GM18498 (cell line): ENCODE measurements at regions not wholly inside any gene's neighbourhood (a gene's known extent, or its start where the extent isn't known, plus 50 kb on each side); places are given as distances from the start of the nearest gene placed in this dataset.
"Not testable (repeated sequence)": the region's sequence is repeated elsewhere in the genome, so short reads cannot be mapped to it uniquely, and the experiment has no call there.

ENCODE experiments used
- ATAC-seq: cut with Tn5 transposase; IDR thresholded peaks from one replicate; pipeline ENCODE4 v1.9.1; 2021; ENCODE audit warnings: mild to moderate bottlenecking, moderate library complexity; ENCODE audit not compliant: unreplicated experiment

- no peak for ATAC-seq
These were observed 422.1 kb upstream of the HNRNPA3 start for GRCh38 chr2:176790468-176790867.

- no peak for ATAC-seq
These were observed 418.8 kb upstream of the HNRNPA3 start for GRCh38 chr2:176793792-176794191.

- ATAC-seq, result no peak
These were observed 418.2 kb upstream of the HNRNPA3 start for GRCh38 chr2:176794392-176794791.

- ATAC-seq, result no peak
These were observed 416.8 kb upstream of the HNRNPA3 start for GRCh38 chr2:176795823-176796222.

GRCh38 chr2:176796677-176797076 is 415.9 kb upstream of the HNRNPA3 start:
- ATAC-seq, result not testable (repeated sequence)

- no peak for ATAC-seq
These were observed 408.2 kb upstream of the HNRNPA3 start for GRCh38 chr2:176804392-176804791.

GRCh38 chr2:176805345-176805744 is 407.2 kb upstream of the HNRNPA3 start:
- no peak for ATAC-seq

GRCh38 chr2:176812246-176812775 is 400.3 kb upstream of the HNRNPA3 start:
- ATAC-seq, result no peak

GRCh38 chr2:176813156-176813555 is 399.4 kb upstream of the HNRNPA3 start:
- no peak for ATAC-seq

GRCh38 chr2:176813621-176814049 is 399.0 kb upstream of the HNRNPA3 start:
- ATAC-seq, result no peak

- no peak for ATAC-seq
These were observed 398.3 kb upstream of the HNRNPA3 start for GRCh38 chr2:176814274-176814673.

GRCh38 chr2:176814740-176815367 is 397.7 kb upstream of the HNRNPA3 start:
- peak; percentile 77 for ATAC-seq

- ATAC-seq, result no peak
These were observed 395.5 kb upstream of the HNRNPA3 start for GRCh38 chr2:176817061-176817565.

- ATAC-seq, result no peak
These were observed 394.5 kb upstream of the HNRNPA3 start for GRCh38 chr2:176818076-176818475.

GRCh38 chr2:176818617-176819016 is 394.0 kb upstream of the HNRNPA3 start:
- no peak for ATAC-seq

- ATAC-seq, result no peak
These were observed 393.3 kb upstream of the HNRNPA3 start for GRCh38 chr2:176819306-176819705.

- no peak for ATAC-seq
These were observed 392.1 kb upstream of the HNRNPA3 start for GRCh38 chr2:176820371-176820932.

- no peak for ATAC-seq
These were observed 391.2 kb upstream of the HNRNPA3 start for GRCh38 chr2:176821350-176821749.

- ATAC-seq, result no peak
These were observed 390.5 kb upstream of the HNRNPA3 start for GRCh38 chr2:176822060-176822459.

GRCh38 chr2:176826356-176826755 is 386.2 kb upstream of the HNRNPA3 start:
- ATAC-seq, result no peak

- no peak for ATAC-seq
These were observed 385.5 kb upstream of the HNRNPA3 start for GRCh38 chr2:176826984-176827668.

GRCh38 chr2:176830362-176830761 is 382.2 kb upstream of the HNRNPA3 start:
- ATAC-seq, result no peak
